ENCODE measurements at regions not wholly inside any gene's neighbourhood (a gene's known extent, or its start where the extent isn't known, plus 50 kb on each side); places are given as distances from the start of the nearest gene placed in this dataset.

- DNase-seq (ENCODE audit: low read depth) = peak; percentile 30
Observed at GRCh38 chr14:62006116-62006731, 244.0 kb downstream of the SNAPC1 start.

GRCh38 chr14:62015243-62015642 lies 253.0 kb downstream of the SNAPC1 start:
- DNase-seq (ENCODE audit: low read depth) = peak; percentile 80

DNA sequence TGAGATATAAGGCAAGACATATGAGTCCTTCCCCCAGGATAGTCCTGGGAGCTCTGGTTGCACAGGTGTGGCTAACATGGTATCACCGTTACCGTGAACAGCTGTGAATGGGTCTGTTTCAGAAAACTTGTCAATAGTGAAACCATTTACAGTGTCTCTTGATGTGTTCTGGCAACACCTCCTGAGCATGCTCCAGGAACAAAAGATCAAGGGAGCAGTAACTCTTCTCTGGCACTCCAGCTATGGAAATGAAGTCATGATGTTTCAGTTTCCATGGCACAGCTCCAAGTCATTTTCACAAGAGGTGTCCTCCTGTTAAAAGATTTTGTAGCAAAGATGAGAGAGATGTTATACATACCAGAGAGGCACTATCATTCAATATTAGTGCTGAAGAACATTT lies 253.7 kb downstream of the SNAPC1 start:
- DNase-seq (ENCODE audit: low read depth) = peak; percentile 78

DNA sequence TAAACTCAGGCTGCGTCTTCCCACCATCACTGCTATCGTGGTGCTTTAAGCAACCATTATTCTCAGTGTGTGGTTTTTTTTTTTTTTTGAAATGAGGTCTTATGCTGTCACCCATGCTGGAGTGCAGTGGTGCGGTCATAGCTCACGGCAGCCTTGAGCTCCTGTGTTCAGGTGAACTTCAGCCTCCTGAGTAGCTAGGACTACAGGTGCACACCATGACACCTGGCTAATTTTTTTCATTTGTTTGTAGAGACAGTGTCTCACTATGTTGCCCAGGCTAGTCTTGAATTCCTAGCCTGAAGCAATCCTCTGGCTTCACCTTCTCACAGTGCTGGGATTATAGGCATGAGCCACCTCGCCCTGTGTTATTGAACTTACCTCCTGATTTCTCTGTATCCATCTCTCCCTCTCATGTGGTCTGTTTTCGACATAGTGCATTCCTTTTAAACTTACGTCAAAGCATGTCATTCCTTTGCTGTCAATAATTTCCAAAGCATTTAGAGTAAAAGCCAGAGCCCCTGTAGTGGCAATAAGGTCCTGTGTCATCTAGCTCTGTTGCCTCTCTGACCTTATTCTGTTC lies 255.5 kb downstream of the SNAPC1 start:
- no peak for DNase-seq (ENCODE audit: low read depth)

DNA sequence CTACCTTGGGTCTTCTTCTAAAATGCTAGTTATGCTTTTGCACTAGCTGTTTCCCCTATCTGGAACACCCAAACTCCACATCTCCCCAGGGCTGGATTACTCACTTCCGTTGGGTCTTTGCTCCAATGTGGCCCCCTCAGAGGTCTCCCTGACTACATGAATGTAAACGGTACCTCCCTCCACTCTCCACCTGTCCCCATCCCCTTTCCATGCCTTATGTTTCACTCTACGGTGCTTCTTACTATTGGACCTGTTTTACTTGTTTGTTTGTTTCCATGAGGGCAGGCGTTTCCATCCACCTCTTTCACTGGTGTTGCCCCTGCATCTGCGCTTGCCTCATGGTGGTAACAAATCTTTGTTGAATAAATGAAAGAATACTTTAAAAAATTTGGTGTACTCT lies 256.4 kb downstream of the SNAPC1 start:
- DNase-seq (ENCODE audit: low read depth) = no peak

DNA sequence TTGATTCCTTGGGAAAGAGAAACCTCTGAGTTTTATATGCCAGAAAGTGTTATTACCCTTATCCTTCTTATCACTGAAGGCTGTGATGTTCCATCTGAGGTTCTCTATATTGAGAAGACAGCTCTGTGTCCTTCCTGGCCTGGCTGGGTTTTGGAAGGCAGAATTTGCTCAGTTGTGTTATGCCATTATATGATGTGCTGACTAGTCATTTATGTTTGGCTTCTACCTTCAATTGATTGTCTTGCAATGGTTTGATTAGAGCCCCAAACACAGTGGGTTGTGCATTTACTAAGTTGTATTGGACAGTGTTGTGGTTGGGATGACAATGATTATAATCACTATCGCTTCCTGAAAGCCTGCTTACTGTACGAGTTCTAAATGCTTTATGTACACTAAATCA lies 265.7 kb downstream of the SNAPC1 start:
- DNase-seq (ENCODE audit: low read depth) = no peak

DNA sequence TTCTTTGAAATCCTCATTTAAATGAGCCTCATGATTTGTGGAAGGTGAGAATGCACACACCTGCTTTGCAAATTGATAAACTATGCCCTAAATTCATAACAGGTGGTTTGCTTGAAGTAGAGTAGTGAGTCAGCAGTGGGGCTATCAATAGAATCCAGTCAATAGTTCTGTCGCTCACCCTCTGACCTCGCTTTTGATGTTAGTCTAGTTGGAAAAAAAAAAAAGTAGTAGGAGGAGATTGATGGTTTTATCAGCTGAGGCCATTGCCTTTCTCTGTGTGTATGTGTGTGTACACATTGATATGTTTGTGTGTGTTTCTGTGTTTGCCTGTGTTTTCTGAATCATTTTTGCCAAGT lies 267.3 kb downstream of the SNAPC1 start:
- no peak for DNase-seq (ENCODE audit: low read depth)

- no peak for DNase-seq (ENCODE audit: low read depth)
Observed at GRCh38 chr14:62030387-62030786, 268.2 kb downstream of the SNAPC1 start.

DNA sequence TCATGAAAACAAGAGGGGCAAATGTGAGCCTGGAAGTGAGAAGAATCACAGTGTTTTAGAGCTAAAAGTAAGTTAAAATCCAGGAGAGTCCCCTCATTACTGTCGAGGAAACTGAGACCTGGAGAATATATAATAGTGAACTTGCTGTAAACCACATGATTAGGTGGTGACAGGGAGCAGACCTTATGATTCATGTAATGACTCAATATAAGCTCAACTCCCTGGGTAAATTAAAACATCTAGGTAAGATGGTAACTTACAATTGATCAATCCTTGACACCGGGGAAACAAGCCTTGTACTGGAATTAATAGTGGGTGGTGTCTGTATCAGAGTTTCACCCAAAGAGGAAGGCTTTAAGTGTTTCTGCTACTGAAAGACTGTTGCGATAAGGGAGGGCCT lies 269.3 kb downstream of the SNAPC1 start:
- DNase-seq (ENCODE audit: low read depth) = no peak

GRCh38 chr14:62053188-62053587 lies 291.0 kb downstream of the SNAPC1 start:
- no peak for DNase-seq (ENCODE audit: low read depth)

- no peak for DNase-seq (ENCODE audit: low read depth)
Observed at GRCh38 chr14:62056789-62057188, 294.6 kb downstream of the SNAPC1 start.

- no peak for DNase-seq (ENCODE audit: low read depth)
Observed at GRCh38 chr14:62062645-62063044, 300.4 kb downstream of the SNAPC1 start.

GRCh38 chr14:62064751-62065323 lies 302.6 kb downstream of the SNAPC1 start:
- DNase-seq (ENCODE audit: low read depth) = no peak

GRCh38 chr14:62066304-62066703 lies 304.1 kb downstream of the SNAPC1 start:
- DNase-seq (ENCODE audit: low read depth) = peak; percentile 66

DNA sequence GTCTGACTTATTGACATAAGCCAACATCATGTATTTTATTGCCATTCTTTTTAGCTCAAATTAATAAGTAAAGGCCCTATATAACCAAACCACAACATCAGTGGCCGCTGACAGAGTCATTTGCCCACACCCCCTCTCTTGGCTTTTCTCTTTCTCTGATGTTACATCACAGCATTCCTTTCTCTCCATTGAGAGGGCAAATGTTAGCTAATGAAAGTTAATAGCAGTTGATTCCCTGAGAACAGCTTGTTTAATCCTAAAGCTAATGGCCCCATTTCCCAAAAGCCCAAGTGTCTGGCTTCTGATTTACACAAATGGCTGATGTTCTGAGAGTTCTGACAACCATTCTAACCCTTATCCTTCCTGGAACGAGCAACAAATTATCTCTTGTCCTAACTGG lies 308.8 kb downstream of the SNAPC1 start:
- DNase-seq (ENCODE audit: low read depth) = peak; percentile 56

DNA sequence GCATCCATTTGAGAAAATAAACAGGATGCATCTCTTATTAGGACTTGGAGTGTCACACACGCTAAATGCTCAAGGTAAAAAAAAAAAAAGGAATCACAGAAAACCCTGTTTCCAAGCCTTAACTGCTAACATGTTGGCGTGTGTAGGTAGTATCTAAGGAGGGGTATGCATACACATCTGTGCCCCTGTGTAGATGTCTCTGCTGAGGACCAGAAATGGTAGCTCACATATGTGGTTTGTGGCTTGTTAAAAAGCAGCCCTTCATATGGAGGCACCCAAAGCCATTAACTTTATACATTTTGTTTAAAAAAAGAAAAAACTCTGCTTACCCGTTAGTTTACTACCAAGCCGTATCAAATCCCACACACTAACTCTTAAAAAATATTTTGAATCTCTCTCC lies 314.1 kb downstream of the SNAPC1 start:
- no peak for DNase-seq (ENCODE audit: low read depth)

GRCh38 chr14:62076825-62077605 lies 314.8 kb downstream of the SNAPC1 start:
- no peak for DNase-seq (ENCODE audit: low read depth)

- no peak for DNase-seq (ENCODE audit: low read depth)
Observed at GRCh38 chr14:62077676-62078261, 315.5 kb downstream of the SNAPC1 start.

- DNase-seq (ENCODE audit: low read depth) = no peak
Observed at GRCh38 chr14:62079038-62079437, 316.8 kb downstream of the SNAPC1 start.

DNA sequence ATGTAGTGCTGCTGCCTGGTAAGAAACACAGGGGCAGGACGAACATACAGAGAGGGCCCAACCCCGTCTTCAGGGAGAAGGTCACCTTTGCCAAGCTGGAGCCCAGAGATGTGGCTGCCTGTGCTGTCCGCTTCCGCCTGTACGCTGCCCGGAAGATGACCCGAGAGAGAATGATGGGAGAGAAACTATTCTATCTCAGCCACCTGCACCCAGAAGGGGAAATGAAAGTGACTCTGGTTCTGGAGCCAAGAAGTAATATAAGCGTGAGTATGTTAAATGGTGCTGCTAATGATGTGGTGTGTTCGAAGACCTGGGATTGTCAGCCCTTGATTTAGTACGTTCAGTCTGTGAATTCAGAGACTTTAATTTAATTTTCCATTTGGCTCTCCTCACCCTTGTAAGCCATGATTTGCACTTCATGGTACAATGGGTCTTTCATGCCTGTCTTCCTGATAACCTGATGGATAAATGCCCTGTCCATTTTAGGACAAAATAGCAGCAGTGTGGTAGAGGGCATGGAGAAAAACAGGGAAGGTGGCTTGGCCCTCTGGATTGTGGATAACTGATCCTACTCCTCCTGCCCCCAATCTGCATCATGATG lies 318.9 kb downstream of the SNAPC1 start:
- no peak for DNase-seq (ENCODE audit: low read depth)

GRCh38 chr14:62081951-62082350 lies 319.7 kb downstream of the SNAPC1 start:
- DNase-seq (ENCODE audit: low read depth) = no peak

- no peak for DNase-seq (ENCODE audit: low read depth)
Observed at GRCh38 chr14:62082779-62083178, 320.6 kb downstream of the SNAPC1 start.
